Psoas muscle (tissue), 7 donors: ENCODE measurements at regions not wholly inside any gene's neighbourhood (a gene's known extent, or its start where the extent isn't known, plus 50 kb on each side); places are given as distances from the start of the nearest gene placed in this dataset.

Source experiments
- ATAC-seq, 4 donors: fragments of 200-7000 bp; cut with Tn5 transposase; one replicate each; pipeline ENCODE4 v1.9.1; 2020; ENCODE audit warnings: moderate library complexity in 3 of 4, mild to moderate bottlenecking in 2 of 4
- DNase-seq, 2 donors: peaks; one replicate each; pipeline ENCODE4 v3.0.0-alpha.2; 2020
- H3K27ac ChIP-seq: fragments of 200-600 bp; one replicate; pipeline ENCODE4 v1.8.0; 2022
- H3K27me3 ChIP-seq, 3 donors: fragments of 200-600 bp in 1 of 3; one replicate each; pipeline versions ENCODE4 v1.6.1 to v1.8.0; 2013 to 2022; ENCODE audit warnings: low read length in 2 of 3, mild to moderate bottlenecking in 2 of 3, moderate library complexity in 1 of 3; ENCODE audit not compliant: insufficient read depth in 3 of 3
- H3K36me3 ChIP-seq, 2 donors: fragments of 200-600 bp in 1 of 2; one replicate each; pipeline versions ENCODE4 v1.6.1 to v1.8.0; 2013 to 2022; ENCODE audit warnings: low read depth in 1 of 2, mild to moderate bottlenecking in 1 of 2, moderate library complexity in 1 of 2; ENCODE audit not compliant: insufficient read depth in 1 of 2
- H3K4me1 ChIP-seq: fragments of 200-600 bp; one replicate; pipeline ENCODE4 v1.8.0; 2022
- H3K4me3 ChIP-seq: fragments of 200-600 bp; one replicate; pipeline ENCODE4 v1.8.0; 2022; ENCODE audit warnings: mild to moderate bottlenecking
- H3K9me3 ChIP-seq: fragments of 200-600 bp; one replicate; pipeline ENCODE4 v1.8.0; 2022
- CTCF ChIP-seq: fragments of 200-600 bp; IDR thresholded peaks from one replicate; pipeline ENCODE4 v1.8.0; 2022; ENCODE audit warnings: antibody characterized with exemption
- WGBS, 3 donors: extraction: QIAGEN DNeasy Blood & Tissue Kit; methylation state at CpG; one replicate each; pipeline versions ENCODE4 v1.1.6 to v1.1.7; 2013; 5-methylcytosine and 5-hydroxymethylcytosine counted together
- intact Hi-C, 2 donors: fragments of 100-400 bp; cut with DNase I; formaldehyde crosslinking; loops; one replicate each; pipeline versions ENCODE4 v1.11.0 to v1.14.2; 2022
- donor health status: healthy with polysubstance abuse.
- donor health status: DM: no; HTN: no; CAD: no; lungs with moderate emphysema.
- donor health status: Bipolar disorder and iron deficiency.
- donor health status: healthy.
- donor health status: DM: yes; HTN: yes; CAD: no.
- donor health status: DM: no; HTN: no; CAD: no.
- donor health status: DM: yes; HTN: yes; CAD: no.

- no peak for DNase-seq
- intact Hi-C loops: no loop called here
These were observed 77.2 kb upstream of the CALCR start for GRCh38 chr7:93651603-93652159.

GRCh38 chr7:93646538-93646937 is 72.0 kb upstream of the CALCR start:
- no peak for TF ChIP-seq CTCF
- ATAC-seq (no peak), DNase-seq (no peak)
- intact Hi-C loops: no loop called here
- no peaks in the 10 kb centered on the region for H3K4me1 ChIP-seq
- WGBS, 3 donors: 46 to 84% (median 80%) methylated on average over 1 of the region's 1 CpG
- H3K4me3 ChIP-seq: no peak overlapping the region
- H3K9me3 ChIP-seq: no peaks in the 10 kb centered on the region
- H3K36me3 ChIP-seq: no peaks in the 10 kb centered on the region
- no peaks in the 10 kb centered on the region for H3K27me3 ChIP-seq
- no peak overlapping the region for H3K27ac ChIP-seq

More at GRCh38 chr7:93651603-93652159, 77.2 kb upstream of the CALCR start:
- no peak for TF ChIP-seq CTCF
- Histone ChIP-seq H3K27me3 (no peaks in the 10 kb centered on the region), H3K9me3 (no peaks in the 10 kb centered on the region), H3K4me3 (no peak overlapping the region), H3K4me1 (no peaks in the 10 kb centered on the region), H3K27ac (no peak overlapping the region), H3K36me3 (no peaks in the 10 kb centered on the region)
- no peak for ATAC-seq
- WGBS, 3 donors: 66 to 82% (median 79%) methylated on average over 1 of the region's 1 CpG

DNA sequence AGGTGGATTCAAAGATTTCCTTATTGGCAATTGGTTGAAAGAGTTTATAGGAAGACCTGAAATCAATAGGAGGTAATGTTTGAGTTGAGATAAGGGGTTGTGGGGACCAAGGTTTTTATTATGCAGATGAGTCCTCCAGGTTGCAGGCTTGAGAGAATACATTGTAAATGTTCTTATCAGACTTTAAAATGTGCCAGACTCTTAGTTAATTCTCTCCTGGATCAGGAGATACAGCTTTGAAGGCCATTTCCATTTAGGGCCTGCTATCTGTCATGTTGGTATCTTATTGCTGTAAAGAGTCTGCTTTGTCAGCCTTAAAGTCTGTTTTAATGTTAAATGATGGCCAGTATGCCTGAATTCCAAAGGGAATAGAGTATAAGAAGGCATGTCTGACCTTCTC is 61.8 kb upstream of the CALCR start:
- Histone ChIP-seq H3K27me3 (no peaks in the 10 kb centered on the region), H3K9me3 (no peaks in the 10 kb centered on the region), H3K4me3 (no peak overlapping the region), H3K36me3 (no peaks in the 10 kb centered on the region), H3K4me1 (no peaks in the 10 kb centered on the region), H3K27ac (no peak overlapping the region)
- no peak for TF ChIP-seq CTCF
- intact Hi-C loops: no loop called here
- DNase-seq (no peak), ATAC-seq (no peak)

GRCh38 chr7:93632371-93632770 is 57.8 kb upstream of the CALCR start:
- no peak for DNase-seq
- Histone ChIP-seq H3K4me1 (no peaks in the 10 kb centered on the region), H3K4me3 (no peak overlapping the region), H3K36me3 (no peaks in the 10 kb centered on the region), H3K27me3 (no peaks in the 10 kb centered on the region), H3K9me3 (no peaks in the 10 kb centered on the region), H3K27ac (no peak overlapping the region)
- WGBS, 3 donors: 65 to 93% (median 88%) methylated on average over 1 of the region's 1 CpG
- TF ChIP-seq CTCF: no peak
- intact Hi-C loops: no loop called here
- ATAC-seq: no peak

DNA sequence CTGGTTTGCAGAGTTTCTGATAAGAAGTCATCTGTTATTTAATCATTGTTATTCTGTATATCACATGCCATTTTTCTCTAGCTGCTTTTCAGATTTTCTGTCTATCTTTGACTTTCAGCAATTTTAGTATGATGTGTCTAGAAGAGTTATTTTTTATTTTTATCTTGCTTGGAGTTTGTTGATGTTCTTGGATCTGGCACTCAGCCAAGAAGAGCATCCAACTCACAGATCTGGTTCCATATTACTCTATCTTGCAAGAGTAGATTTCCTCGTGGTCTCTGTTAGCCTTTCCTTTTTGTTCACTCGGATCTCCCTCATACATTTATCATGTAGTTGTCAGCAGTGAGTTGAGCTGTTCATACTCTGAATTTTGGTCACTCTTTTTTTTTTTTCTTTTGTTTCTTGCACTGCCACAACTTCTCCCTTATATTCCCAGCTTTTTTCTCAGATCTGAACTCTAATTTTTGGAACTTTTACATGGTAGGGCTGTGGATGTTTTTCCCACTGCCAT is 54.8 kb upstream of the CALCR start:
- no peaks in the 10 kb centered on the region for H3K4me1 ChIP-seq
- intact Hi-C loops: no loop called here
- no peaks in the 10 kb centered on the region for H3K27me3 ChIP-seq
- no peaks in the 10 kb centered on the region for H3K36me3 ChIP-seq
- DNase-seq (no peak), ATAC-seq (no peak)
- H3K4me3 ChIP-seq: no peak overlapping the region
- no peak overlapping the region for H3K27ac ChIP-seq
- no peak for TF ChIP-seq CTCF
- H3K9me3 ChIP-seq: no peaks in the 10 kb centered on the region
- WGBS, 3 donors: 31 to 53% (median 40%) methylated on average over 2 of the region's 2 CpGs
